ENCODE measurements at regions not wholly inside any gene's neighbourhood (a gene's known extent, or its start where the extent isn't known, plus 50 kb on each side); places are given as distances from the start of the nearest gene placed in this dataset.
"Not testable (repeated sequence)": the region's sequence is repeated elsewhere in the genome, so short reads cannot be mapped to it uniquely, and the experiment has no call there.

DNA sequence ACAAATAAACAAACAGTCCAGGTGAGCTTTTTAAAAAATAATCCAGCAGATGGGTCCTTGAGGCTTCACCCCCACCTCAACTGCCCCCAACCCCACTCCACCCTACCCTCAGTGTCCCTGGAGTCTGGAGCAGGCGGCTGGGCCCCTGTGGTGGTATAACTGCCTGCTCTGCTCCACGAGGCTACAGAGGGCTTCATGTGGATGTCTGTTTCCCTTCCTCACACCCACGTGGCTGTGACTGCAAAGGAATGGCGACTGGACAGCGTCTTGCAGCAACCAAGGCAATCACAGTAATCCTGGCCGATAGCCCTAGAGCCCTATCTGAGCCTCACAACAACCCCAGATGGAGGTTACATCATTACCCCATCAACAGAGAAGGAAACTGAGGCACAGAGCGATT lies 76.5 kb downstream of the SLC2A10 start:
- no peak for DNase-seq (ENCODE audit: low read depth)

DNA sequence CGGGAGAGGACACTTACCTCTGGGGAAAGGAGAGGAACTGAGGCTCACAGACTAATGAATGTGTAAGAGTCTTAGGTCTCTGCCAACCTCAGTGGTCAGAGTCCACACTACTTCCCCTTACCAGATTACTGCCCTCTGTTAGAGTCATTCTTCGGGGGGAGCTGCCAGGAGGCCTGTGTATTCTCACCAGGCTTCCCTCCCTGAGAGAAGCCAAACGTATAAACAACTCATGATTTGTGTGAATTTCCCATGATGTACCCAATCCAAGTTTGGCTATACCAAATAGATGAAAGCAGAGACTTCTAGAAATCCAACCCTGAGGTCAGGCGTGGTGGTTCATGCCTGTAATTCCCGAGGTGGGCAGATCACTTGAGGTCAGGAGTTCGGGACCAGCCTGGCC lies 77.1 kb downstream of the SLC2A10 start:
- DNase-seq (ENCODE audit: low read depth) = no peak

DNA sequence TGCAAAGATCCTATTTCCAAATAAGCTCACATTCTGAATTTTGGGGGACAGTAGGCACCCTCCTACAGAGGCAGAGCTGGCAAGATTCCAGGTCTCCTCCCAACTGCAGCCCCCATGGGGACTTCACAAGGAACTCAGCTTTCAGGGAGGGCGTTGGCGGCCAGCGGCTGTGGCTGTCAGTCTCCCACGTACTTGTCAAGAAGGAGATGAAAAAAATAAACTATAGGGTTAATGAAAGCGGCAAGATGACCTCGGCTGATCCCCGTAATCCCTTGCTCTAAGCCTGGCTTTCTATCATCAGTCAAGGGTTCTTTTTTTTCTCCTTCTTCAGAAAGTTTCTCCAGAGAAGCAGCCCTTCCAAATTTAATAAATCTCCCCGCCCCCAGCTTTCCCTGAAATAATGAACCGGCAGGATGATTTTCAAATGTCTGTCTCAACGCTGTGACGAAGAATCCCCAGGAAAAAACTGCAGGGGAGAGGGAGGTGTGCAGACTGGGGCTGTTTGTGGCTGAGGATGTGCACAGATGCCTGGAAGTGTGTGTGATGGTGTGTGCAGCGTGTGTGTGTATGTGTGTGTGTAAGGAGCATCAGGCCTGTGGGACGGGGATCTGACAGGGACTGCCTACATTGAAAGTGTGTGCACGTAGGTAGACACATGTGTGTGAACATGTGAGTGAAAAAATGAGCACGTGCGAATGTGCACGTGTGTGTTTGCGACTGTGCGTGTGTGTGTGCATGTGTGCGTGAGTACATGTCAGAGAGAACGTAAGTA lies 78.7 kb downstream of the SLC2A10 start:
- DNase-seq (ENCODE audit: low read depth) = no peak

DNA sequence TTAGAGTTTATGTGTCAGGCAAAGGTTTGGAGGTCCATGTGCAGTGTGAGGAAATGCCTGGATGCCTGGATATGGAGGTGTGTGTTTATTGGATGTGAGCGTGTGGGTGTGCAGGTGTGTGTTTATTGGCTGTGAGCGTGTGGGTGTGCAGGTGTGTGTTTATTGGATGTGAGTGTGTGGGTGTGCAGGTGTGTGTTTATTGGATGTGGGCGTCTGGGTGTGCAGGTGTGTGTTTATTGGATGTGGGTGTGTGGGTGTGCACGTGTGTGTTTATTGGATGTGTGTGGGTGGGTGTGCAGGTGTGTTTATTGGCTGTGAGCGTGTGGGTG lies 79.3 kb downstream of the SLC2A10 start:
- not testable (repeated sequence) for DNase-seq (ENCODE audit: low read depth)

DNA sequence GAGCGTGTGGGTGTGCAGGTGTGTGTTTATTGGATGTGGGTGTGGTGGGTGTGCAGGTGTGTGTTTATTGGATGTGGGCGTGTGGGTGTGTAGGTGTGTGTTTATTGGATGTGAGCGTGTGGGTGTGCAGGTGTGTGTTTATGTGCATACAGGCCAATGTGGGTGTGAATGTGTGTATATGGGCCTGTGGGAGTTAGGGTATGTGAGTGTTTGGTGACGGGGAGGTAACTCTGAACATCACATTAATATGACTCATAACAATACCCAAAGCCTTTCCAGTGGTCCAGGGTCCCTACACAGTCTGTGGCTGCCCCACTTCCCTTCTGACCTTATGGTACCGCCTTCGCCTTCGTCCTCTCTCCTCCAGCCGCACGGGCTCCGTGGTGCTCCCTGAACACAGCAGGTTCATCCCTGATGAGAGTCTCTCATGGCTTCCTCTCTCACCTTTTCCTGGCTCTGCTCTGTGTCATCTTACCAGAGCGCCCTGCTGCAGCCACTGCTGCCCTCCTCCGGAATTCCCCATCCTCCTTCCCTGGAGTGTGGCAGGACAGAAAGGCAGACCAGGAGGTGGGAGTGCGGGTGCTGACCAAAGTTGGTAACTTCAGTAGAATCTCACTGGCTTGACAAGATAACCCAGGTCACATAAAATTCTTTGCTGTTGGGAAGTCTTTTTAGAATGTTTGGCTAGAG lies 80.0 kb downstream of the SLC2A10 start:
- no peak for DNase-seq (ENCODE audit: low read depth)

DNA sequence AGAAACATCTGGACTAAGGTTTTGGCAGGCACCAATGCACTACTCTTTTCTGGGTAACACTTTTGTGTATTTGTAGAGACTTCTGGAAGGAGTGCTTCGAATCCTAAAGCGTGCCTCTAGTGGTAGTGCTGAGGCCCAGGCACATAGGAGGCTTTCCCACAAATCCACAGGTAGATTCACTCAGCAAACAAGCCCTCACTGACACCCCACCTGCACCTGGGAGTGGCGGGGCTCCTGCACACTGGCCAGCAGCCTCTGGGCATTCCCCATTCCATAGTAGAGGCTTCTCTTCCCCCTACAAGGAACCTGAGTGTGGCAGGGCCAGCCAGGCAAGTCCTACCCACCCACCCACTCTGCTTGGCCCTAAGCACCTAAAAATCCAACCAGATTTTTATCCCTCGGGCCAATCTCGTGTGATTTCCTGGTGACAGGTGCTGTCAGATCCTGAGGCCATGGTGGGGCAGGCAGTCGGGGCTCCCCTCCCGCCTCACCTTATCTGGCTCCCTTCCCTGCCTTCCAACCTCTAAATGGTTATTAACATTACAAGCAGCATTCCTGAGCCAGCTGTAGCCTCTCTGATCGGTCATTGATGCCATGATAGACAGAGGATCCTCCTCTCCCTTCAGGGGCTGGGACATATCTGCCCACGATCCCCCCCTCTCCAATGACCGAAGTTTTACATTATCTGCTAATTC lies 82.4 kb downstream of the SLC2A10 start:
- no peak for DNase-seq (ENCODE audit: low read depth)

DNA sequence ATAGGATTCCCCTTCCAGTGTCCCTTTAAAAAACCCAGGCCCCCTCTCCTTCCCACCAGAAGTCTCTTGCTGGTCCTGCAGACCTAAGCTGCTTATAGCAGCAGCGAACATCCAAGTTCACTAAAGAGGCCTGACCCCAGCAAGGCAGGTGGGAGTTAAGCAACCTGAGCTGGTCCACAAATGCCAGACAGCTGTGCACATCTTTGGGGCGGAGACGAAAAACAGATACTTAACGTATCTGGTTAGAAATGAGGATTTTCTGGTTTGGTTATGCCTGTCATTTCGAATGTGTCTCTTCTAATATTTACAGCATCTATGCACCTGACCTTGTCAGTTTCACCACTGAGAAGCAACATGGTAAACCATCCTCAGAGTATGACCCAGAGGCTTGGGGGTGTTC lies 87.8 kb downstream of the SLC2A10 start:
- DNase-seq (ENCODE audit: low read depth) = no peak

DNA sequence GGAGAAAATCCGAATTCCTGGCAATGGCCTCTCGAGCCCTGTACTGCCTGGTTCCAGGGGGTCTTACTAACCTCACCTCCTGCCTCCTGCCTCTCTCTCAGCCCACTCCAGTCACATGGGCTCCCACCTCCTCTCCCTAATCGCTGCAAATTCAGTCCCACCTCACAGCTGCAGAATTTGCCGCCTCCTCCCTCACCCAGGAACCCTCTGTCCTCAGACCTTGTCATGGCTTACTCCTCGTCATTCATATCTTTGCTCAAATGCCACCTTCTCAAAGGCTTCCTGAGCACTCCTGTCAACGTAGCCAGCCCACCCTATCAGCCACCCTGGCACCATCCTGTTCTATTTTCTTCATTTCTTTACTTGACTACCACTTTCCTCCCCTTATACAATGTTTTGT lies 89.0 kb downstream of the SLC2A10 start:
- no peak for DNase-seq (ENCODE audit: low read depth)

DNA sequence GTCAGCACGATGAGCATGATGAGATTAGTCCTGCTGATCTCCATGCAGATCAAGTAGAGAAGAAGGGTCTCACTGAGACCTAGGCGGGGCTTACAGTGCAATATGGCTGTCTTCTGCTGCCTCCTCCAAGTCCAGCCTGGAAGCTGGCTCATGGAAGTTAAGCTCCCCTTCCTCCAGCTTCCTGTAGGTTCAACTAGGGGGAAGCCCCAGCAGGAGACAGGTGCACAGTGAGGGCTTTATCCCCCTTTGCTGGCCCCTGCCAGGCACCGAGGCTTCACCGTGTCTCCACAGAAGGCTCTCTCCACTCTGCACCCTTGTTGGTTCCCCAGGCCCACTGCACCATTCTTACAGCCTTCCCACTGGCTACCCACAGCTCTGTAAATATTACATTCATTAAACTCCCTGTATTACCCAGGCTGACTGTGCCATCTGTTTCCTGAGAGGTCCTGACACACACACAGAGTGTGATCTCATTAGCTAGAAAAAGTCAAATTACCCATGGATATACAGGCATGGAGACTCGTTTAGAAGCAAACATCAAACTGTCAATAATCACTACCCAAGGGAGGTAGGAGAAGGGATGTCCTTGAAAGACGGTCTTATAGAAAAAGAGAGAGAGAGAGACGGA lies 90.4 kb downstream of the SLC2A10 start:
- DNase-seq (ENCODE audit: low read depth) = no peak

DNA sequence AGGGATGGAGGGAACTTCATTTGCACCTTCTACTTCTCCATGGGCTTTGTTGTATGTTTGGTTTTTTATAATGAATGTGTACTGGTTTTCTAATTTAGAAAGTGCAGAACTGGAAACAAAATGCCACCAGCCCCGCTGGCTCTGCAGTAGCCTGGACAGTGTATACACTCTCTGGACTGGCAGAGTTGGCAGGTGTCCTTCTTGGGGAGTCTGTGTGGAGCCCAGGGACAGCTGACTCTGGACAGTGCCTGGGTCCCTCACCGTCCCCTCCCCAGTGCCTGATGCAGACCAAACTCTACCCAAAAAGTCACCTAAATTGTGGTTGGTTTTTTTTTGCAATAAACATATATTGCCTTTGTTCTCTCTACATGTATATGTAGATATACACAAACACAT lies 91.0 kb downstream of the SLC2A10 start:
- DNase-seq (ENCODE audit: low read depth) = no peak

DNA sequence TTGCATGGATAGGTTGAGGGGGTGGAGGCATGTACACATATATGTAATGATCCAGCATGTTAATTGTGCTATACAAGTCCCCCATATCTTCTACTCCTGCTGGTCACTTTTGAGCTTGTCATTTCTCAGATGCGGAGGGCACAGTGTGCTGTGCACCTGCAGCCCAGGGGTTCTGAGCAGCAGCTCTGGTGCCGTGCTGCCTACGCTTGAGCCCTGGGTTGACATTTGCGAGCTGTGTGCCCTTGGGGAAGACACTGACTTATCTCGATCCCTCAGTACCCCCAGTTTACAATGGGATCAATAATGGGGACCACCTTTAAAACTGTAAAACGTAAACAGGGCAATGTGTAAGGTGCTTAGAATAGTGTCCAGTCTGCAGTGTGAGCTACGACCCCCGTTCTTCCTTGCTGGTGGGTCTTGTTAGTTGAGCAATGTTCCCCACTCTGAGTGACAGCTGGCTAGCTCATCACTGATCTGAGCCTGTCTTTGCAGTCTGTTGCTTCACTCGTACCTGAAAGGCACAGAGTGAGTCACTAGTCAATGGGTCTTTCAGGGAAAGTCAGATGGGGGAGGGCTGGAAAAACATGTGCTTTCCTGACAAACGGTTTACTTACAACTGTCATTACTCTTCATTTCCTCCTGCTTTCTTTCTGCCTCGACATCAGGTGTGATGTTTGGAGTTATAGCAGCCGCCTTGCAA lies 91.7 kb downstream of the SLC2A10 start:
- no peak for DNase-seq (ENCODE audit: low read depth)

DNA sequence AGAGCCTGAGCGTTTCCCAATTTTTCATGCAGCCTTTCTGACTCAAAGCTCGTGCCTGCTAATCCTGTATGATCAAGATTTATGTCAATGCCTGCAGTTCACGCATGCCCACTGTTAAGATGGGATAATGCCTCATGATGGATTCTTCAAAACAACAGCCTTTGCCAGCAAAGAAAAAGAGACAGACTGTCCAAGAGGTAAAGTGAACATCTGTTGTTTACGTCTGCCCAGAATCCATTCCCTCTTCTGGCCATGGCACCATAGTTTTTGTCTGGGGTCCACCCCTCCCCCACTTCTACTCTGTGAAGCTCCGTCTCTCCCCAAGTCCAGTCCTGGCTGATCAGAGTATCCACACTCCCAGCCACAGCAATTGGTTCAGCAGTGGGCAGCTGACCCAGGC lies 91.9 kb upstream of the EYA2 start:
- no peak for DNase-seq (ENCODE audit: low read depth)

DNA sequence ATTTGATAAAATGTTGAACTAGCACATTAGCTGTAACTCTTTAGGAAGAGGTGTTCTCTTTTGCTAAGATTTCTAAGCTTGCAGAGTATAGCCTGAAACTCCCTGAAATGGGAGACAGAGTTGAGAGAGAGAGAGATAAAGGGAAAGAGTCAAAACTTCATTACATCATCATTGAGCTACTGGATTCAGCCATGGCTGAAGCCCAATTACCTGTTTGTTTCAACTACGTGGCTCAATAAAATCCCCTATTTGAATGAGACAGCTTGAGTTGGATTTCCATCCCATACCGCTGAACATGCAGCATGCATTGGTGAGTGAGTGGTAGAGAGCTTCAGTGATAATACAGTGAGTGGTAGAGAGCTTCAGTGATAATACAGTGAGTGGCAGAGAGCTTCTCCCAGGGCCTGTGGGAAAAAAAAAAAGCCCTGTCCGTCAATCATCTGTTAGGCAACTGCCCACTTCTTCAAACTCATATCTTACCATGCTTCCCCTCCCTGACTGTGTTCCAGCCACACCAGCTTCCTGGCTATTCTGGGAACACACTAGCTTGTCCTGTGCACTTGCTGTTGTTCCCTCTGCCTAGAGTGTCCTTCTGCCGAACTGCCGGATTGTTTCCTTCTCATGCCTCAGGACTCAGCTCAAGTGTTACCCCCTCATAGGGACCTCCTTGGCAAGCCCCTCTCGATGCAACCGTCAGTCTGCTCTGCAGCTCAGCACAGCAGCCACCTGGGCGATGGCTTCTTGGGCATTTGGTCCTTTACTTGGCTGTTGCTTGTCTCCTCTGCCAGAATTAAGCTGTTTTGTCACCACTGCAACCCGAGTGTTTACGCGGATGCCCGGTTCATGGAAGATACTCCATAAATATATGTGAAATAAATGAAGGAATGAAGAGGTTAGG lies 91.3 kb upstream of the EYA2 start:
- DNase-seq (ENCODE audit: low read depth) = no peak

DNA sequence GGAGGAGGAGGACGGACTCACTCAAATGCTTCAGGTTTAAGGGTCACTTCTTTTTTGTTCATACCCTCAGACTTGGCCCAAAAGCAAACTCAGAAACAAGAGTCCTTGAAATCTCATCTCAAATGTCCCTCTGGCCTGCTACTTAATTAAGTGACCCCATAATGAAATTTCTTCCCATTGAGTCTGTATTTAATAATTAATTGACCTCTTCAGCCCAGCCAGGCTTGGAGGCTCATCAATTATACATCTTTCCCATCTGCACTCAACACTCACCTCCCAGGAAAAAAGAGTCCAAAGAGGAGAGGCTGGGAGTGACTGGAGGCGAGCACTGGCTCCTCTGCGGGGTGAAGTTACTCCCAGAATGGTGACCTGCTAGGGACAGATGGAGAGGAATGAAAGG lies 90.5 kb upstream of the EYA2 start:
- no peak for DNase-seq (ENCODE audit: low read depth)

DNA sequence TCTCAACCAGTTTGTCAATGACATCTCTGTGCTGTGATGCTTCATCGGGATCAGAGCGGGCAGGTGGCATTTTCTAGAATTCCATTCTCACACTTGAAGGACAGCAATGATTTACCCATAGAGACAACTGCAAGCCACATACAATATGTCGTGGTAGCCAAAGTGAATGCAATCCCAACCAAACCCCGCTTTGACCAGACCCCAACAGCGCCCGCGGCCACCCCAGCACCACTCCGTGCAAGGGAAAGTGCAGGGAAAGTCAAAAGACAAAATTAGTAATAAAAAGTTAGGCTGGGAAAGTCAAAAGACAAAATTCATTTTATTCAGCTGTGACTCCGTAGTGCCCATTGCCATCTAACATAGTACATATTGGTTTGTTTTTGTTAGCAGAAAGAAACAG lies 88.8 kb upstream of the EYA2 start:
- no peak for DNase-seq (ENCODE audit: low read depth)

DNA sequence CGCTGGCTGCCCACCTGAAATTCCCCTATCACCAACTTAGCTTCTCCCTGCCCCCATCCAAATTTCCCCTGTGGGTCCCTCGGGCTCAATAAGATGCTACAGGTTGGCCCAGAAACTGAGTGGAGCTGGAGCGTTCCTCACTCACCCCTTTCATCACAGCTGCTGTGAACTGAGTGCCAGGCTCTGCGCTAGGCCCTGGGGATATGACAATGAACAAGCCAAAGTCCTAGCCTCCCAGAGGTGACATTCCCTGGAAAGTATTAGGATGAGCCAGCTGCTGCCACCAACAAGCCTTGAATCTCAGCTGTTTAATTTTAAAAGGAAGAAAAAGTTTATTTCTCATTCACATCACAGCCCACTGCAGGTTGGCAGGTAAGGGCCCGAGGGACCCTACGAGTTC lies 86.6 kb upstream of the EYA2 start:
- no peak for DNase-seq (ENCODE audit: low read depth)

DNA sequence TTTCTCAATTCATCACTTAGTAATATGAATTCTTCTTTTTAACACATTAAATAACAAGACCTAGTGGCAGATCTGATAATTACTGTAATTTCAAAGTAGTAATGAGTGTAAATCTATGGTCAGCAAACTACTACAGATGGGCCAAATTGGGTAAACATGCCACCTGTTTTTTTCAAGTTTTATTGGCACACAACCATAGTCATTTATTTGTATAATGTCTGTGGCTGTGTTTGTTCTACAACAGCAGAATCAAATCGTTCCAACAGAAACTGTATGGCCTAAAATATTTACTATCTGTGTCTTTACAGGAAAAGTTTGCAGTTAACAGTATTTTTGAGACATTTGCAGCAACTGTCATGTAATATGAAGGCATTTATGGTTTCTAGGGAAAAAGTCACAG lies 86.1 kb upstream of the EYA2 start:
- DNase-seq (ENCODE audit: low read depth) = no peak

DNA sequence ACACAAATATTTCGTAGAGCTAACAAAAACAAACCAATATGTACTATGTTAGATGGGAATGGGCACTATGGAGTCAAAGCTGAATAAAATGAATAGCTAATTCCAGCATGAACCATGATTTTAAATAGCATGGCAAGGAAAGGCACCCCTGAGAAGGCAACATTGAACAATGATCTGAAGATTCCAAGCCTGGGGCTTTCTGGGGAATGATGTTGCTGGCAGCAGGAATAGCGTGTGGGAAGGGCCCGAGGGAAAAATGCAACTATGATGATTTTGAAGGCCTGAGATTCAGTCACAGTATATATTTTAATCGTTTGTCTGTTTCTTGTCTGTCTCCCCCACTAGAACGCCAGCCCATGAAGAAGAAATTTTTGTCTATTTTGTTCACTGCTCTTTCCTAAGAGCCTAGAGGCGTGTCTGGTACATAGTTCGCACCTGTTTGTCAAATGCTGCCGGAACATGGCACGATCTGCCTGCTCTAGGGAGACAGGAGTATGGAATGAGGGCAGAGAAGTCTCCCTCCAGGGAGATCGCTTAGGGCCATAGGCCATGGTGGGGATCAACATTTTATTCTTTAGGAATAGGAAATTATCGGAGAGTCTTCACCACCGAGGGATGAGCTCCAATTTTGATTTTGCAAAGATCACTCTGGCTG lies 84.8 kb upstream of the EYA2 start:
- no peak for DNase-seq (ENCODE audit: low read depth)

DNA sequence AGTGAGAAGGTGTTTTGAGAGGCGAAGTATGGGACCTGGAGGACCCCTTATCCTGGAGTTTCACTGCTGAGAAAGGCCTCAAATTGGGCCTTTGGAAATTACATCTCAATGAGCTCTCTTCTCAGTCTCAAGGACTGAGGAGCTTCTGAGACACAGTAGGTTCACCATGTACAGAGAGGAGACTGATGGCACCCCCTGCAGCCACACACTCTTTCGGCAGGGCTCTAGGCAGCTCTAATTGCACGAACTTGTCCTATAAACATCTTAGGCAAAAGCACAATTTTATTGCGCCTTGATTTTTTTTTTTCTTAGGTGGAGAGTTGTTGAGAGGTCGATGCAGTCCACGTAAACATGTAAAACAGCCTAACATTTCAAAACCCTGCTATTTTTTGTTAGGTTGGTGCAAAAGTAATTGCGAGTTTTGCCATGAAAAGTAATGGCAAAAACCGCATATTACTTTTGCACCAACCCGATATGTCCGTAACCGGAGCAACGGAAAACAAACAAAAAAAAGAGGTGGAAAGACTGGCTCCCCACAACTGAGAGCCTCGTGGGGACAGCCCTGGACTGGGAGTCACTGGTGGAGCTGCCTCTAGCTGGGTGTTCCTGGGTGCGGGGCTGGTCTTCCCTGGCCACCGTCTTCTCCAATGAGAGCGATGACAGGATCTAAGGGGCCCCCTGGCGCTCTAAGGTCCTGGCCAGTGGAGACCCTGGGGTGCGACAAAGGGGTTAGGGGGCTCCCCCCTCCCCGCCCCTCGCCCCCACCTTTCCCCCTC lies 84.0 kb upstream of the EYA2 start:
- no peak for DNase-seq (ENCODE audit: low read depth)

Measured in fibroblast of gingiva (primary cell).